NCI-H1436 treated with DMSO at 0.1 percent for 48 hours (cell line): ENCODE measurements at regions not wholly inside any gene's neighbourhood (a gene's known extent, or its start where the extent isn't known, plus 50 kb on each side); places are given as distances from the start of the nearest gene placed in this dataset.

Experiments
- DNase-seq: peaks from one replicate; lab custom pipeline; 2025; lab: John Stamatoyannopoulos, UW

- no peak for DNase-seq
Measured at GRCh38 chr15:35657679-35658311, 111.8 kb upstream of the DPH6 start.

GRCh38 chr15:35663956-35664355, 118.0 kb upstream of the DPH6 start:
- no peak for DNase-seq

GRCh38 chr15:35665896-35666536, 120.1 kb upstream of the DPH6 start:
- no peak for DNase-seq

- no peak for DNase-seq
Measured at GRCh38 chr15:35667908-35668307, 121.9 kb upstream of the DPH6 start.

- no peak for DNase-seq
Measured at GRCh38 chr15:35669021-35669420, 123.1 kb upstream of the DPH6 start.

GRCh38 chr15:35669432-35670045, 123.6 kb upstream of the DPH6 start:
- DNase-seq = no peak

GRCh38 chr15:35671197-35671596, 125.2 kb upstream of the DPH6 start:
- DNase-seq = no peak

- DNase-seq = no peak
Measured at GRCh38 chr15:35671981-35672380, 126.0 kb upstream of the DPH6 start.

GRCh38 chr15:35673093-35673684, 127.2 kb upstream of the DPH6 start:
- no peak for DNase-seq

- no peak for DNase-seq
Measured at GRCh38 chr15:35674873-35675781, 129.2 kb upstream of the DPH6 start.

- DNase-seq = no peak
Measured at GRCh38 chr15:35678774-35679173, 132.8 kb upstream of the DPH6 start.

GRCh38 chr15:35679186-35679585, 133.2 kb upstream of the DPH6 start:
- no peak for DNase-seq

GRCh38 chr15:35680951-35681350, 135.0 kb upstream of the DPH6 start:
- DNase-seq = no peak

GRCh38 chr15:35686347-35686746, 140.4 kb upstream of the DPH6 start:
- no peak for DNase-seq

GRCh38 chr15:35689266-35689665, 143.3 kb upstream of the DPH6 start:
- DNase-seq = no peak

- DNase-seq = no peak
Measured at GRCh38 chr15:35690089-35690488, 144.1 kb upstream of the DPH6 start.

GRCh38 chr15:35690698-35691116, 144.7 kb upstream of the DPH6 start:
- no peak for DNase-seq

- DNase-seq = no peak
Measured at GRCh38 chr15:35691173-35691761, 145.3 kb upstream of the DPH6 start.

- DNase-seq = no peak
Measured at GRCh38 chr15:35691891-35692867, 146.2 kb upstream of the DPH6 start.

- DNase-seq = no peak
Measured at GRCh38 chr15:35693286-35693685, 147.3 kb upstream of the DPH6 start.
